Adipocyte (in vitro differentiated cells): ENCODE measurements at regions not wholly inside any gene's neighbourhood (a gene's known extent, or its start where the extent isn't known, plus 50 kb on each side); places are given as distances from the start of the nearest gene placed in this dataset.

Experiments used
- DNase-seq: peaks from one replicate; pipeline ENCODE4 v3.0.0-alpha.2; 2015; ENCODE audit warnings: low read depth
- H3K27me3 ChIP-seq: replicated peaks from 2 replicates; pipeline ENCODE4 v1.7.0; 2013; ENCODE audit warnings: mild to moderate bottlenecking, low read length, moderate library complexity; ENCODE audit not compliant: control insufficient read depth, insufficient read depth
- H3K36me3 ChIP-seq: 2 replicates; pipeline ENCODE4 v1.7.0; 2013; ENCODE audit warnings: low read length, mild to moderate bottlenecking, moderate library complexity; ENCODE audit not compliant: control insufficient read depth, insufficient read depth, severe bottlenecking
- H3K4me1 ChIP-seq: 2 replicates; pipeline ENCODE4 v1.7.0; 2013; ENCODE audit warnings: mild to moderate bottlenecking, low read length, moderate library complexity; ENCODE audit not compliant: control insufficient read depth, insufficient read depth
- H3K4me3 ChIP-seq: 2 replicates; pipeline ENCODE4 v1.7.0; 2013; ENCODE audit warnings: mild to moderate bottlenecking, low read length, moderate library complexity
- H3K9ac ChIP-seq: 2 replicates; pipeline ENCODE4 v1.7.0; 2013; ENCODE audit warnings: mild to moderate bottlenecking, low read length, moderate library complexity
- H3K9me3 ChIP-seq: 2 replicates; pipeline ENCODE4 v1.7.0; 2013; ENCODE audit warnings: mild to moderate bottlenecking, low read length, moderate library complexity; ENCODE audit not compliant: control insufficient read depth

DNA sequence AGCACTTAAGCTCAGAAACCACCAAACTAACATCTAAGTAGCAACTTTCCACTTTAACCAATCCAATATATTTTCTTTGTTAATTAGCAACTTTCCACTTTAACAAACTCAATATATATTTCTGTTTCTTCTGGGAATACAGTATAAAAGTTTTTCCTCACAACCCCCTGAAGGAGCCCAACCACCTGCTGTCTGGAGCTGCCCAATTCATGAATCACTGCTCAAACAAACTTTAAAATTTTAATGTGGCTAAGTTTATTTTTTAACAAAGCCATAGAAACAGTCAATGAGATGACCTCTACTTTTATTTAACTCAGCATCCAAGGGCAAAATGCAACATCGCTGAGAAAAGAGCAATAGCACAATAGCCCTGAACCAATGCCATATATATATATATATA, 500.1 kb downstream of the EPM2A start:
- no peaks in the 10 kb centered on the region for H3K36me3 ChIP-seq
- no peaks in the 10 kb centered on the region for H3K9me3 ChIP-seq
- no peak overlapping the region for H3K9ac ChIP-seq
- H3K4me3 ChIP-seq: no peak overlapping the region
- no peak for DNase-seq
- H3K27me3 ChIP-seq: no peaks in the 10 kb centered on the region
- H3K4me1 ChIP-seq: no peaks in the 10 kb centered on the region

DNA sequence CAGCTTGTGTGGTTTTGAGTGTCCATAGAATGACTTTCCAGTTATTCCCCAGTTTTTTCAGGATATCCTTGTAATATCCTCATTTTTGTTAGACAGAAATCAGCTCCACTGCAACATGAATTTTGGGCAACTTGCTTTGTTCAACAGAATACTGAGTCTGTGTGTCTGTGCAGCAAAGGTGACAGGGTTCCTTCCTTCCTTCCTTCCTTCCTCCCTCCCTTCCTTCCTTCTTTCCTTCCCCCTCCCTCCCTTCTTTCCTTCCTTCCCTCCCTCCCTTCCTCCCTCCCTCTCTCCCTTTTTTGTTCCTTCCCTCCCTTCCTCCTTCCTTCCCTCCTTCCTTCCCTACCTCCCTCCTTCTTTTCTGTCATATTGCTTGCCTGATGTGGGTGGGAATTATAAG, 496.5 kb downstream of the EPM2A start:
- Histone ChIP-seq H3K36me3 (no peaks in the 10 kb centered on the region), H3K27me3 (no peaks in the 10 kb centered on the region), H3K4me1 (peaks cover 6% of the 10 kb centered on the region), H3K4me3 (no peak overlapping the region), H3K9me3 (no peaks in the 10 kb centered on the region), H3K9ac (no peak overlapping the region)
- DNase-seq: no peak

DNA sequence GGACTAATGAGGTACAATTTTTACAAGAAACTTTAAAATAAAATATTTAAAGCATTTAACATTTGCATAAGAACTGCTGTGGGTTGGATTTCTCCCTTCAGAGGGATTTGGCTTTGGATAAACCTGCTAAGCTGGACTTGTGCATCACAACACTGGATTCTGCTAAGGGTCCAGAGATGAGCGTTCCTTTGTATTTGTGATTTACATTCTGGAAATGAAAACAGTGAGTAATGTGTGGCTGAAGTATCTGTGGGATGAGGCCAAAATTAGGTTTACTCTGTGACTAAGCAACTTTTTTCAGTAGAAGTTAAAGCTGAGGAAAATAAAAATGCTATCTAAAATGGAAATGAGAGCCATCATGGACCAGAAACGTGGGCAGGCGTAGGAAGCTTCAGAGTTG, 494.3 kb downstream of the EPM2A start:
- H3K4me3 ChIP-seq: peak overlapping the region; percentile 33
- no peaks in the 10 kb centered on the region for H3K36me3 ChIP-seq
- H3K9me3 ChIP-seq: no peaks in the 10 kb centered on the region
- H3K4me1 ChIP-seq: peaks cover 6% of the 10 kb centered on the region
- no peaks in the 10 kb centered on the region for H3K27me3 ChIP-seq
- peak; percentile 60 for DNase-seq
- H3K9ac ChIP-seq: no peak overlapping the region

DNA sequence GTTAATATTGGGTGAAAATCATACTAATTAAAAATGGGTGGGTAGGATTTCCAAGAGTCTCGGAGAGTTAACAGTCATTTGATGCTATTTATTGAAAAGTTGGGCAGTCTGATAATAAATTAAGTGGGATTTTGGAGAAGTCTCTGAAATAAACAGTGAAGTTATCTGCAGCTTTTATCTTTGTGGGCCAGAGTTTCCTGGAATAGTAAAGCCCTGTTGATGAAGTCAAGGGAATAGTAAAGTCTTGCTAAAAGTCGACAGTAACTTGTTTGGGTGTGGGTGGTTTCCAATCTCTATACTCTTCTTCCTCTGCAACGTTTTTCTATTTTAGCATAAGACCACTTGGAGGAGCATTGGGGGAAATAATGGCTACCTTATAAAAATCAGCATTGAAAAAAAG, 493.6 kb downstream of the EPM2A start:
- Histone ChIP-seq H3K27me3 (no peaks in the 10 kb centered on the region), H3K9me3 (no peaks in the 10 kb centered on the region)
- DNase-seq: no peak

DNA sequence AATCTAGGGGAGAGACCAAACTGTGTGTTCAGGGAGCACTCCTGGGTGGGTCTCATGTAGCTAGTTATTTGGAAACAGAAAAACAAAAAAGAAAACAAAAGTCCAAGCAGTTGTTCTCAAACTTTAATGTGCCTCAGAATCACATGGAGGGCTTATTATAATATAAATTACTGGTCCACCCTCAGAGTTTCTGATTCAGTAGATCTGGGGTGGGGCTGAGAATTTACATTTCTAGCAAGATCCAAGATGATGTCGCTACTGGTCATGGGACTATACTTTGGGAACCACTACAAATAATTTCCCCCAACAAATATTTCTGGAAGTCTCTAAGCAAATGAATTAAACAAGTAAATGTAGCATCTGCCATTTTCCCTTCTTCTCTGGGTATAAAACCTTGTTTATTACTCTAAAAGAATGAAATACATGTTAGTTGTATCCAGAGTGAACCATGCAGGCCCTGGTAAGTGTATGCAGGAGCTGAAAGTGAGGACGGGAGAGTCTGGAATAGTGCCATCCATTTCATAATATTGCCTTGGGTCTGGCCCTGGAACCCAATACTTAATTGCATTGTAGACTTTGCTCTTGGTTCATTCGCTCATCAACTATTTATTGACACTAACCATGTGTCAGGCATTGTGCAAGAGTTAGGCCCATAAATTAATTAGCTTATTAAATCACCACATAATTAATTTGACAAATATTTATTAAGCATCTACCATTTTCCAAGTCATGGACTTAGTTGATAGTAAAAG, 490.8 kb downstream of the EPM2A start:
- Histone ChIP-seq H3K36me3 (no peaks in the 10 kb centered on the region), H3K9ac (no peak overlapping the region), H3K4me3 (no peak overlapping the region), H3K4me1 (peaks cover 14% of the 10 kb centered on the region), H3K27me3 (no peaks in the 10 kb centered on the region), H3K9me3 (no peaks in the 10 kb centered on the region)
- DNase-seq: no peak

More for the DNA sequence above, 493.6 kb downstream of the EPM2A start:
- H3K9ac ChIP-seq: no peak overlapping the region
- peak overlapping the region; percentile 33 for H3K4me3 ChIP-seq
- peaks cover 6% of the 10 kb centered on the region for H3K4me1 ChIP-seq
- H3K36me3 ChIP-seq: no peaks in the 10 kb centered on the region

DNA sequence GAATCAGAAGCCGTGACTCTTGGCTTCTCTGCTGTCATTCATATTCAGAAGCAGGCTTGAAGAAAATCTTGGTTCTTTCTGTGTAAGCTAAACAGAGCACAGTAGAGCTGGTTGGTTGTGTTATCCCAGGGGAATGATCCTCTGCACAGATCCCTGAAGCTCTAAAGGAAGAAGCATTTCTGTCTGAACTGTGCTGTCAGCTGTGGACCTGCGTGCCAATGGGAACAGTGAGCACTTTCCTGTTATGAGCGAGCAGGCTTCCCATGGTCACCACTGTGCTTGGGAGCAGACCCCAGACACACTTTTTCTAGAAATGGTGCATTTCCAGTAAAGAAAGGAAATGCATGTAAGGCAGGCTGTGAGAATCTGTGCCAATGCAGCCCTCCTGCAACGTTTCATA, 490.2 kb downstream of the EPM2A start:
- Histone ChIP-seq H3K9me3 (no peaks in the 10 kb centered on the region), H3K27me3 (no peaks in the 10 kb centered on the region), H3K4me1 (peaks cover 14% of the 10 kb centered on the region), H3K36me3 (no peaks in the 10 kb centered on the region), H3K4me3 (no peak overlapping the region), H3K9ac (no peak overlapping the region)
- no peak for DNase-seq

DNA sequence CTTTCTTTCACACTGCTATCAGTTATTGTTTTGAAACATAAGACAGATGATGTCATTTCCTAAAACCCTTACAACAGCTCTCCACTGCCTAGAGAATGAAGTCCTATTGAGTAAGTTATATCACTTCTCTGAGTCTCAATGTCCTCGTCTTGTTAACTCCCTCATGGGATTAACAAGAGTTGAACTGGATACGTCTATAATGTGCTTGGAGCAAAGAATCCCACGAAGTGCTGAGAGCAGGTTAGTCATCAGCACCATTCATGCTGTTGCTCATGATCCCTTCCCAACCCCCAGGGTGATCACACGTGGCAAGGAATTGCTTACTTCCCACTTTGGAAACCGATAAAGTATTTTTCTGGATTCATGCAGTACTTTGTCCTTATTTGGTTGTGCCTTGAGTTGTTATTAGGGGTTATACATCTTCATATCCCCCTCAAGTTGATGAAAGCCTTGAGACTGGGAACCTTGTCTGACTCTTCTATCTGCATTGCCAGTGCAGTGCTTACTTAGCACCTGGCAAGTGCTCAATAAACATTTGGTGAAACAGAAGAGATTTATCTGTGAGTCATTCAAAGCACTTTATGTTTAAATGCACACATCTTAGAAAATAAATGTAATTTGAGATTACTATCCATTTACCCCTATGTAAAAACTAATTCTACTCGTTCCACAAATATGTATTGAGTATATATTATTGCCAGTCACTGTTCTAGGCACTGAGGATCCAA, 487.5 kb downstream of the EPM2A start:
- H3K36me3 ChIP-seq: no peaks in the 10 kb centered on the region
- peak; percentile 46 for DNase-seq
- peaks cover 9% of the 10 kb centered on the region for H3K4me1 ChIP-seq
- no peak overlapping the region for H3K9ac ChIP-seq
- no peaks in the 10 kb centered on the region for H3K9me3 ChIP-seq
- H3K4me3 ChIP-seq: peak overlapping the region; percentile 38
- no peaks in the 10 kb centered on the region for H3K27me3 ChIP-seq

DNA sequence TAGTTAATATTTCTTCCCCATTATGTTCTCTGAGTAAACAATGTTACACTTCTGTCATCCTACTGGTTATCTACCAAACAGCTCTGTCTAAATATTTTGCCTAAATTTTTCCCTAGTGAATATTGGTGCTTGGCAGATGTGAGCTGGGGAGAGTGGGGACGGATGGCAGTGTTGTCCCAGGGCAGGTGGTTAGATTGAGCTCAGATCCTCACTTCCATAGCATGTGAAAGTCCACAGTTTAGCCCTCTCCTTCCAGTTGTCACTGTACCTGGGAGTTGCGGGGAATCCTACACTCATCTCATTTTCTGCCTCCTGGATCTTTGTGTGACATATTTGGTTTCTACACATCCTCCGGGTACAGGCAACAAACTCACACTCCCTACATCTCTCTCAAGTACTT, 484.9 kb downstream of the EPM2A start:
- Histone ChIP-seq H3K9ac (no peak overlapping the region), H3K4me3 (no peak overlapping the region), H3K36me3 (no peaks in the 10 kb centered on the region), H3K9me3 (peaks cover 3% of the 10 kb centered on the region), H3K27me3 (no peaks in the 10 kb centered on the region), H3K4me1 (peaks cover 9% of the 10 kb centered on the region)
- DNase-seq: no peak

DNA sequence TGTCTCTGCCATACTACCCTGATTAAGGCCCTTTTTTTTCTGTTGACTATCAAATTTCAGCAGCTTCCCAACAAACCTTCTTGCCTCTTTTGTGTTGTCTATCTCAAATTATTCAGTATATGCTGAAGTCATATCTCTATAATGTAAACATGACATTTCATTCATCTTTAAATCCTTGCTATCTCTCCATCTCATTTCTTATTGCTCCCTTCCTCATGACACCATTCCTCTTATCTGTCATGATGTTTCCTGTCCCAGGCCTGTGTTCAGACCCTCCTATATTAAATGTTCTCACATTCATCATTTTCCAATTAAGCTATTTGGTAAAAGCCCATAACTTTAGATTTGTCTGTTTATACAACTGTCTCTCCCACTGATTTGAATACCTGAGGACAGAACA, 482.6 kb downstream of the EPM2A start:
- peaks cover 5% of the 10 kb centered on the region for H3K9me3 ChIP-seq
- no peak overlapping the region for H3K4me3 ChIP-seq
- H3K27me3 ChIP-seq: no peaks in the 10 kb centered on the region
- H3K9ac ChIP-seq: no peak overlapping the region
- DNase-seq: no peak
- peaks cover 3% of the 10 kb centered on the region for H3K4me1 ChIP-seq
- H3K36me3 ChIP-seq: no peaks in the 10 kb centered on the region

DNA sequence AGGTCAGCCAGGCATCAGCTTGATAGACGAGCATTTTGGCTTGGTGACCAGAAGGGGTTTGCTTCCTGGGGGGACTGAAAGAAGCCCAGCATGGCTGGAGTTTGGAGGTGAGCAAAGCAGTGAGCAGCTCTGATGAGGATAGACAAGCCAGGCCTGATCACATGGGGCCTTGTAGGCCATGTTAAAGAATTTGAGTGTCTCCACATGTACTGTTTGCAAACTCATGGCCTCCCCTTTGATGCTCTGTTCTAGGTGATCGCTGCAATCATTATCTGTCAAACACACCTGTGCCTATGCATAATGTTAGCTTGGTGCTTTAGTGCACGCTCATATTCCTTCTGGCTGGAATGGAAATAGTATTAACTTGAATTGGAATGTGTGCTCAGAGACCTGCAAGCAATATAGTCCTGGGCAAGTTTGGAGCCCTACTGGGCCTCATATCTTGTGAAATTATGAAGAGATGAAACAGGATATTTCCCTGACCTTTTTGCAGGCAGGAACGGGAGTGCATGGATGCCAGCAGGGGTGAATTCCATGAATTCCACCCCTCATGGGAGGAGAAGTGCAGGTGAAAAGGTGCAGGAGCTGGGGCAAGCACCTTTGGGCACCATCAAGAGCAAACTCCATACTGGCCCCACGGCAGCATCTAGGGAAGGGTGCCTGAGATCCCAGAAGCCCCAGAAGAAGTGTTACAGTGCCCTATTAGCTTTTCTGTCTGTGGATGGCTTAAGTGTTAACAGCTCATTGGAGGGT, 480.5 kb downstream of the EPM2A start:
- no peak overlapping the region for H3K9ac ChIP-seq
- H3K36me3 ChIP-seq: no peaks in the 10 kb centered on the region
- H3K4me1 ChIP-seq: no peaks in the 10 kb centered on the region
- H3K4me3 ChIP-seq: no peak overlapping the region
- H3K9me3 ChIP-seq: peaks cover 5% of the 10 kb centered on the region
- no peak for DNase-seq
- H3K27me3 ChIP-seq: no peaks in the 10 kb centered on the region

DNA sequence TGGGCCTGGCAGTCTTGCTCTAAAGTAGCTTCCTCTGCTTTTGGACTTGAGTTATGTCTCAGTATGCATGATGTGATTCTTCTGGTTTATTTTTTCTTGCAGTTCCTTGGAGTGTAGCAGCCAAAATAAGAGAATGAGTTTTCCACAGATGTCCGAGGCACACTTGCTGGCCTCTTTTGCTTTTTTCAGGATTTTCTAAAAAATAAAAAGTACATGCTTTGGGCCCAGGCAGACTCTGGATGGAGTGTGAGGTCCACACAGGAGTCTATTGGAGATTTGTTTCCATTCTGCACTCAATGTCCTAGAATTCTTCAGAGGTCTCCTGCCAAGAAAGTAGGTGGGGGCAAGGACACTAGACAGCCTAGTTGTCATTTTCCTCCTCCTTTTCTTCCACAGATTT, 477.6 kb downstream of the EPM2A start:
- Histone ChIP-seq H3K4me1 (peaks cover 2% of the 10 kb centered on the region), H3K27me3 (no peaks in the 10 kb centered on the region), H3K4me3 (no peak overlapping the region), H3K9me3 (peaks cover 5% of the 10 kb centered on the region), H3K36me3 (no peaks in the 10 kb centered on the region), H3K9ac (no peak overlapping the region)
- DNase-seq: no peak
